DOHH2 (cell line): ENCODE measurements at regions not wholly inside any gene's neighbourhood (a gene's known extent, or its start where the extent isn't known, plus 50 kb on each side); places are given as distances from the start of the nearest gene placed in this dataset.

Source experiments
- H3F3A ChIP-seq: fragments of 200-600 bp; sonication (generic), shearing (Covaris generic); 2 replicates; pipeline ENCODE4 v1.6.0; 2016; ENCODE audit warnings: antibody characterized with exemption, mild to moderate bottlenecking; ENCODE audit not compliant: control insufficient read depth, insufficient read depth
- H3K27ac ChIP-seq: fragments of 200-600 bp; sonication (generic); 2 replicates; pipeline ENCODE4 v1.5.1; 2014; ENCODE audit warnings: low read depth, mild to moderate bottlenecking, low read length, moderate library complexity
- H3K27me3 ChIP-seq: fragments of 200-600 bp; sonication (generic); 2 replicates; pipeline ENCODE4 v1.6.1; 2014; ENCODE audit warnings: mild to moderate bottlenecking, low read length, mixed read lengths; ENCODE audit not compliant: control insufficient read depth
- H3K36me3 ChIP-seq: fragments of 200-600 bp; sonication (generic); 2 replicates; pipeline ENCODE4 v1.6.1; 2014; ENCODE audit warnings: mild to moderate bottlenecking, low read length, moderate library complexity, mixed read lengths; ENCODE audit not compliant: control insufficient read depth
- H3K4me1 ChIP-seq: fragments of 200-600 bp; sonication (generic); 2 replicates; pipeline ENCODE4 v1.6.1; 2014; ENCODE audit warnings: mild to moderate bottlenecking, low read length, mixed read lengths; ENCODE audit not compliant: control insufficient read depth
- H3K4me2 ChIP-seq: fragments of 200-600 bp; sonication (generic); 2 replicates; pipeline ENCODE4 v1.6.0; 2014; ENCODE audit warnings: mild to moderate bottlenecking, low read length, moderate library complexity
- H3K4me3 ChIP-seq: fragments of 200-600 bp; sonication (generic); 2 replicates; pipeline ENCODE4 v1.5.1; 2014; ENCODE audit warnings: mild to moderate bottlenecking, low read length, mixed read lengths
- H3K79me2 ChIP-seq: fragments of 200-600 bp; sonication (generic); 2 replicates; pipeline ENCODE4 v1.6.1; 2014; ENCODE audit warnings: mild to moderate bottlenecking, low read length, mixed read lengths; ENCODE audit not compliant: control insufficient read depth
- H3K9me2 ChIP-seq: fragments of 200-600 bp; sonication (generic); replicated peaks from 2 replicates; pipeline ENCODE4 v1.6.1; 2014; ENCODE audit warnings: mild to moderate bottlenecking, low read length, mixed read lengths; ENCODE audit not compliant: control insufficient read depth
- H3K9me3 ChIP-seq: fragments of 200-600 bp; sonication (generic); 2 replicates; pipeline ENCODE4 v1.6.1; 2014; ENCODE audit warnings: antibody characterized with exemption, low read length, mixed read lengths; ENCODE audit not compliant: control insufficient read depth, insufficient read depth
- H4K20me1 ChIP-seq: fragments of 200-600 bp; sonication (generic); 2 replicates; pipeline ENCODE4 v1.6.0; 2014; ENCODE audit warnings: low read depth, mild to moderate bottlenecking, antibody characterized with exemption, low read length, moderate library complexity; ENCODE audit not compliant: control insufficient read depth, insufficient read depth
- EZH2phosphoT487 ChIP-seq: fragments of 200-600 bp; sonication (generic); IDR thresholded peaks from 2 replicates; pipeline ENCODE4 v1.6.1; 2017; ENCODE audit warnings: borderline replicate concordance, mild to moderate bottlenecking, antibody characterized with exemption, low read length, moderate library complexity, mixed read lengths
- TF ChIP-seq, protein P1 (sequence below): fragments of 200-600 bp; sonication (generic); IDR thresholded peaks from one replicate; pipeline ENCODE4 v1.5.1; 2014; ENCODE audit warnings: antibody characterized with exemption, mild to moderate bottlenecking, low read depth, low read length; ENCODE audit not compliant: poor library complexity, severe bottlenecking

DNA sequence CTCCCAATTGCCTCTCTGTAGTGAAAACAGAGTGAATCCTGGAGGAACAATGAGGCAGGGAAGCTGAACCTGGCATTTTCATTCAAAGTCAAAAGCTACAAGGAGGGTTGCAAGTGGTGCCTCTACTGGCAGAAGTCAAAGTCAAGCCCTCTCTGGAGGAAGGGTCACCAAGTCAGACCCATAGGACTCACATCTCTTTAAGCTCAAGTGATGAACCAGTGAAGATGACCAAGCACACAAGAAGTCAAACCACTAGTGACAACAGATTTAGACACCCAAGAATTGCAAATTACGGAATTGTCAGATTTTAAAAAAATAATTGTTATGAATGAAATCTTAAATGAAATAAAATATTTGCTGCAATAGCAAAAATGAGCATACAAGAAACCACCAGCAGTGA, 81.1 kb upstream of the ATP1B1 start:
- H3F3A ChIP-seq: no peaks in the 10 kb centered on the region
- H3K36me3 ChIP-seq: no peaks in the 10 kb centered on the region
- no peaks in the 10 kb centered on the region for H3K4me1 ChIP-seq
- no peaks in the 10 kb centered on the region for H3K27me3 ChIP-seq
- no peaks in the 10 kb centered on the region for H3K9me2 ChIP-seq
- no peak for TF ChIP-seq EZH2phosphoT487
- TF ChIP-seq, protein P1, sequence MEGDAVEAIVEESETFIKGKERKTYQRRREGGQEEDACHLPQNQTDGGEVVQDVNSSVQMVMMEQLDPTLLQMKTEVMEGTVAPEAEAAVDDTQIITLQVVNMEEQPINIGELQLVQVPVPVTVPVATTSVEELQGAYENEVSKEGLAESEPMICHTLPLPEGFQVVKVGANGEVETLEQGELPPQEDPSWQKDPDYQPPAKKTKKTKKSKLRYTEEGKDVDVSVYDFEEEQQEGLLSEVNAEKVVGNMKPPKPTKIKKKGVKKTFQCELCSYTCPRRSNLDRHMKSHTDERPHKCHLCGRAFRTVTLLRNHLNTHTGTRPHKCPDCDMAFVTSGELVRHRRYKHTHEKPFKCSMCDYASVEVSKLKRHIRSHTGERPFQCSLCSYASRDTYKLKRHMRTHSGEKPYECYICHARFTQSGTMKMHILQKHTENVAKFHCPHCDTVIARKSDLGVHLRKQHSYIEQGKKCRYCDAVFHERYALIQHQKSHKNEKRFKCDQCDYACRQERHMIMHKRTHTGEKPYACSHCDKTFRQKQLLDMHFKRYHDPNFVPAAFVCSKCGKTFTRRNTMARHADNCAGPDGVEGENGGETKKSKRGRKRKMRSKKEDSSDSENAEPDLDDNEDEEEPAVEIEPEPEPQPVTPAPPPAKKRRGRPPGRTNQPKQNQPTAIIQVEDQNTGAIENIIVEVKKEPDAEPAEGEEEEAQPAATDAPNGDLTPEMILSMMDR: no peak
- H3K79me2 ChIP-seq: no peaks in the 10 kb centered on the region
- H3K4me3 ChIP-seq: no peak overlapping the region
- no peak overlapping the region for H3K4me2 ChIP-seq
- no peak overlapping the region for H3K27ac ChIP-seq
- H3K9me3 ChIP-seq: no peaks in the 10 kb centered on the region
- H4K20me1 ChIP-seq: no peaks in the 10 kb centered on the region

DNA sequence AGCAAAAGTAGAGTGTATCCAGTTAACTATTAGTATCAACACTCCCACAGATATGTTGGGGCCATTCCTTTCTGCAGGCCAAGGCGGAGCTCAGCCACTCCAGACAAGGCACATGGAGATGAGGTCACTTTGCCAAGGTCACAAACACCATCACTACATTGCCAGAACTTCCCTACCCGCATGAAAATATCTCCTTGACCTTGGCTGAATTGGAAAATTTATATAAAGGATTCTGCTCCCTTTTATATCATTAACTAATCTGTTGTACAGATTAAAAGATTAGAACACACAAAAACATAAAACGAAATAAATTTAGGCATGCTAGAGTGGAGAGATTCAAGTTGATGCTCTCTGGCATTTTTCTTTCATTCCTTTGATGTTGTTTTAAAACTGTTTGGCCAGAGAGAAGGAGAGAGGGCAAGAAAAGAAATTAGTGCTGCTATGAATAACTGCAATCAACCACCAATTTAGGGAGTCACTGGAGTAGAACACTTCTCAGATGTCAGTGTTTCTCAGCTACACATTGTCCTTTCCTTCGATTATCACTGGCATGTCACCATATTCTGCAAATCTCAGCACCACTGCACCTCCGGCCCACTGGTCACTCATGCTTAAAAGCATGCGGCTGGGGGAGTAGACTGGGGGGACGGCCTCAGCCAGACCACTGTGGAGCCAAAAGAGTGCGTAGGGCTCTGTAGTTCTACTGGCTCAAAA, 78.7 kb upstream of the ATP1B1 start:
- H3K4me2 ChIP-seq: no peak overlapping the region
- H3K79me2 ChIP-seq: no peaks in the 10 kb centered on the region
- H3K36me3 ChIP-seq: no peaks in the 10 kb centered on the region
- no peak overlapping the region for H3K27ac ChIP-seq
- no peaks in the 10 kb centered on the region for H3K27me3 ChIP-seq
- no peaks in the 10 kb centered on the region for H3K9me2 ChIP-seq
- H4K20me1 ChIP-seq: no peaks in the 10 kb centered on the region
- H3K4me1 ChIP-seq: no peaks in the 10 kb centered on the region
- H3K4me3 ChIP-seq: no peak overlapping the region
- H3K9me3 ChIP-seq: no peaks in the 10 kb centered on the region
- H3F3A ChIP-seq: no peaks in the 10 kb centered on the region
- TF ChIP-seq EZH2phosphoT487: no peak
- TF ChIP-seq, protein P1: no peak

DNA sequence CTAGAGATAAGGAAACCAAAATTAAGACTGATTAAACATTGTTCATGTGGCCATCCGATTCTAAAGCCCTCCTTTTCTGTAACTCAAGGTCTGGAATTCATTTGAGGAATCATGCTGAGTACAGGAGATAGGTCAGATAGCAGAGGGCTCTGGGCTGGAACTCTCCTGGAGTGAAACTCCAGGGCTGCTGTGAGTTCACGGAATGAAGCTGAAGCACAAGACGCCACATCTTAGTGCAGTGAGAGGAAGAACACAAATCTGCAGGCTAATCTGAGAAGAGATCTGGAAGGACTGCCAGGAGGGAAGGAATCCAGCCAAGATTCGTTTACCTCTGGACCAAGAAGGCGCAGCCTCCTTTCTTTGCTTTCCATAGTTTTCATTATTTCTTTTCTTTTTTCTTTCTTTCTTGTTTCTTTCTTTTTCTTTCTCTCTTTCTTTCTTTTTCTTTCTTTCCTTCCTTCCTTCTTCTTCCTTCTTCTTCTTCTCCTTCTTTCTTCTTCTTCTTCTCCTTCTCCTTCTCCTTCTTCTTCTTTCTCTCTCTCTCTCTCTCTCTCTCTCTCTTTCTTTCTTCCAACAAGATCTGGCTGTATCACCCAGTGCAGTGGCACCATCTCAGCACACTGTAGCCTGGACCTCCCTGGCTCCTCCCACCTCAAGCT, 74.8 kb upstream of the ATP1B1 start:
- Histone ChIP-seq H3K27me3 (no peaks in the 10 kb centered on the region), H3K36me3 (no peaks in the 10 kb centered on the region), H4K20me1 (no peaks in the 10 kb centered on the region), H3K4me2 (no peak overlapping the region), H3K4me1 (no peaks in the 10 kb centered on the region), H3K27ac (no peak overlapping the region), H3K9me2 (no peaks in the 10 kb centered on the region), H3K4me3 (no peak overlapping the region), H3K79me2 (no peaks in the 10 kb centered on the region), H3K9me3 (no peaks in the 10 kb centered on the region), H3F3A (no peaks in the 10 kb centered on the region)
- TF ChIP-seq, protein P1: no peak
- no peak for TF ChIP-seq EZH2phosphoT487
